NCI-H2081 treated with DMSO at 0.1 percent for 48 hours (cell line): ENCODE measurements at regions not wholly inside any gene's neighbourhood (a gene's known extent, or its start where the extent isn't known, plus 50 kb on each side); places are given as distances from the start of the nearest gene placed in this dataset.
"Not testable (repeated sequence)": the region's sequence is repeated elsewhere in the genome, so short reads cannot be mapped to it uniquely, and the experiment has no call there.

Experiments used
- DNase-seq: peaks from one replicate; lab custom pipeline; 2025; lab: John Stamatoyannopoulos, UW

DNA sequence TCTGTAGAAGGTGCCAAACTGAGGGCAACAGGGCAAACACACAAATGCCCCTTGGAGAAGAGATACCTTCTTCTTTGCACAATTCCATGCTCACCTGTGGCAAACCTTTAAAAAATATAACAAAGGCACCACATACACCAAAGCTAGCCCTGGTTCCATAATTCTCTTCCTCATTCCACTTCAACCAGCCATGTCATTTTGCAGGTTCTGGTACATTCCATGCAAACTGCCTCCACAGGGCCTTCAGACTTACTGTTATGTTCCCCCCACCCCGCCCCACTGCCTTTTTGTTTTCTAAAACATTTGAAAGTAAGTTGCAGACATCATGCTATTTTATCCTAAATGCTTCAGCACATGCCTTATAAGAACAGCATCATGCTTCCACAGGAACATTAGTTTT is 269.0 kb downstream of the NSUN3 start:
- DNase-seq = no peak

DNA sequence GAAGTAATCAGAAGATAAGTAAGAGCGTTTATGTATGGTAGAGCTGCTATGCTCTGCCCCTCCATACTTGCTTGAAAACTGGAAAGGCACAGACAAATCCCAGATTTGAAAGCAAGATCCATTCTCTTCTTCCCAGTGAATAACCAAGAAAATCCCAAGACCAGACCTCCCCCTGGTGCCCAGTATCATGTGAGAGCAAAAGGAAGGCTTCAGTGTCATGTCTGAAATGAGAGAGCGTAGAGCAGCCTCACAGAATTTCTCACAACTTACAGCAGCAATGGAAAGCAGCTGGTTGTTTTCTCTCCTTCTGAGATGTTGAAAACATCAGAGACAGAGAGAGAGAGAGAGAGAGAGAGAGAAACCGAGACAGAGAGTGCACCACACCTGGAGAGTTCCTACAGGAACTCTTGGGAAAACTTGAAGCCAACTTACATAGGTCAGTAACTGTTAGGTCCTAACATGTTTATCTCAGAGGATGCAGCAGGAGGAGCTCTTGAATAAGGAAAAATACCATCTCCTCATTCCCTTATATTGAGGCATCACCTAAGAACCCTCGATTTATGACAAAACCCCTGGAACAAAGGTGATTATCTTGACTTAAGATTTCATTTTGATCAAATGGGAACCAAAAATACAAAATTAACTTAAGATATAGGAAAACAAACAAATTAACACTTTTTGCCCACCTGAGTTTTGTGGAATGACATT is 273.3 kb downstream of the NSUN3 start:
- DNase-seq = no peak

DNA sequence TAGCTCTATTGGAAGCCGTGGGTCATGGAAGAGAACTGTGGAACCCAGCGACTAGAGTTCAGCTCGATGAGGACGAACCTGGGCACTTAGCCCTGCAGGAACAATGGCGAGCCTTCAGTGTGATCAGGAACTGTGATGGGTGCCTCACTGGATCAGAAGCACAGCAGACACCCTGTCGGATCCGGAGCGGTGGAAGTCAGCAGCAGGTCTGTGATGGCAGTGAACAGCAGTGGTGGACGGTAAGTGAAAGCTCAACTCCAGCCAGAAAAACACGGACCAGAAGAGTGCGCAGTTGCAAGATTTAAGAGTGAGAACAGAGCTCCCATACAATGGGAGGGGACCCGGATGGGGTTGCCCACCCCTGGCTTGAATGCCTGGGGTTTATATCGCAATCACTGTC is 282.2 kb downstream of the NSUN3 start:
- DNase-seq = no peak

DNA sequence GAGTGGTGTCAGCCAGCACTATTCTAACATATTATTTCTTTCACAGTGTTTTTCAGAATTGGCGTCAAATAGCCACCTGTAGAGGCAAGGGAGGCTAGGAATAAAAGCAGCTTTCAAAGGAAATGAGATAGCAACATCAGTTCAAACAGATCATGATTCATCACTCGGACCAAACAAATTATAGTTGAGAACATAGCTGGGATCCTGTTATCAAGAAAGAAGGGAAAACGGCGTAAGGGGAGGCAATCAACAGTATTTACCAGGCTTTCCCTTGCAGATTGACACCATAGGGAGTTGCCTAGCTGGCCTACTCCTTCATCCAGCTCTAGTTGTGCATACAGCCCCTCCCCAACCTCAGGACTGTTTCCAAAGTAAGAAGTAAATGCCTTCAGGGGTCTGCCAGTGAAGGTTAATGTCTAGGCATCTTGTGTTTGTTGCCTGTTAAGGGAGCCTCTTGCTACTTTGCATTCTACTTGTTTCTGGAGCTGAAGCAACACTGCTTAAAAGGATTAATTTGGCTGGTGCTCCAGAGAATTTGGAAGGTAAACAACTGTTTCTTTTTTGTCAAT is 286.5 kb downstream of the NSUN3 start:
- no peak for DNase-seq

DNA sequence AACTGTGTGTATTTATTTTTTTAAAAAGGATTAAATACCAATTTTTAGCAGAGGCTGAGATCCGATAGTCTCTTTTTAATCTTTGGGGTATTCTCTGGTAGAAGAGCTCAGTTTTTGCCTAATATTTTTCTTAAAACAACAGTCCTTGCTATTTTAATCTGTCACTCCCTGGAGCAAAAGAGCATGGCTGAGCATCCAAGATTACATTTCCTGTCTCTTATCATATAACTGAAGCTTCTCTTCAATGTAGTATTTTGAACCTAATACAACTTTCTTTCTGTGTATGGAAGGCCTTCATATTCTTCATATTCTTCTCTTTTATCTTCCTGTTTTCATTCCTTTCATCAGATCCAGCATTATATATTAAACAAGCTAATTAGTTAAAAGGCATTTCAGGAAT is 293.7 kb downstream of the NSUN3 start:
- no peak for DNase-seq

DNA sequence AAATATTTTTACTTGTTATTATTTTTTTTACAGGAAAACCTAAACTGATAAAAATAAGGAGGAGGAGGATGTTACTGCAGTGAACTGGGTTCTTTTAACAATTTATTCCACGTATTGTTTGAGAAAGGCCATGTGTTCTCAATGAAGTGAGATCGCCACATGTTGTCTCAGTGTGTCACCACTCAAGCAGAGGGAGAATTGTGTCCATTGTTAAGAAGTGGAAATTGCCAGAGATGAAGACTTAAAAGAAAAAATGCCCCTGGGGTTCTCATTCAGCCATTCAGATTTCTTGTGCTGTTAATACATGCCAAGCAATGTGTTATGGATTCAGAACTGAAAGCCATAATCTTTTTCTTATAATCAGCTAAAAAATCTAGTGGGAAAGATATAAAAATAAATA is 297.1 kb downstream of the NSUN3 start:
- no peak for DNase-seq

DNA sequence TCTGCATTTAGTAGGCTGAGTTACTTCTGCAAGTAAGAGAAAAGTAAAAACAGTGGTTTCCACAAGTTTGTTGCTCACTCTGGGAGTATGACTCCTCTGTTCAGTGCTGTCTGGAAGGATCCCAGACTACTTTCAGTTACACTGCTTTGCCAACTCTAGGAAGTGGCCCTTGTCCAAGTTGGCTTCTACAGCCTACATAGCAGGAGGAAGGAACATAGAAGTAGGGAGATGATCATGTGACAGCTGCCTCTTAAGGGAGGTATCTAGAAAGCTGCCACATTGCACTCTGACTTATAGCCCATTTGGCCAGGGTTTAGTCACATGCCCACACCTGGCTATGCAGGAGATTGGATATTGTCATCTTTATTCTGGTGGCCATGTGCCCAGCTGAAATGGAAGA is 298.1 kb downstream of the NSUN3 start:
- DNase-seq = no peak

DNA sequence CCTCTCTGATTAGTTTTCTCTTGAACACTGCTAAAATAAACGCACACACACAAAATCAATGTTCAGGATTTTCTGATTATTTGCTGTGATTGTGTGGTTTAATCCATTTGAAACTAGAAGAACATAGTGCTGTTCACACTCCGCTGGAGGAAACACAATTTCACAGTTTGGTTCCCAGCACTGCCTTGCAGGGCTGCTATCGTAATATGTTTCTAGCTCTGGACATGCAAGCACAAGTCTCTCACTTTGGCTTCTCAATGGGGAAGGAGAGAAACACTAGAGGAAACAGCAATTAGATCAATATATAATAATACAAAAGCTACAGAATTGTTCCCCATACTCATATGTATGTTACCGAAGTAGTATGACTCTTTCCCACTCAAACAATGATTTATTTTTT is 299.5 kb downstream of the NSUN3 start:
- DNase-seq = no peak

DNA sequence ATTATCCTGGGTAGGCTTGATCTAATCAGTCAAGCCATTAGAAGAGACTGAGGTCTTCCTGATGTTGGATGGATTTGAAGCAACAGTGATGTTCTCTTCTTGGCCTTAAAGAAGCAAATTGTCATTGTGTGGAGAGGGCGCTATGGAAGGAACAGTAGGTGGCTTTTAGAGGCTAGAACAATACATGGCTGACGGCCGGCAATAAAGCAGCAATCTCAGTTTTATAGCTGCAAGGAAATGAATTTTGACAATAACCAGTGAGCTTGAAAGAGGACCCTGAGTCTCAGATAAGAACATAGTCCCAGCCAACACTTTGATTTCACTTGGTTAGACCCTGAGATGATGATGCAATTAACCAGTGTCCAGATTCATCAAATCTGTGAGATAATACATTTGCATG is 302.1 kb downstream of the NSUN3 start:
- no peak for DNase-seq

DNA sequence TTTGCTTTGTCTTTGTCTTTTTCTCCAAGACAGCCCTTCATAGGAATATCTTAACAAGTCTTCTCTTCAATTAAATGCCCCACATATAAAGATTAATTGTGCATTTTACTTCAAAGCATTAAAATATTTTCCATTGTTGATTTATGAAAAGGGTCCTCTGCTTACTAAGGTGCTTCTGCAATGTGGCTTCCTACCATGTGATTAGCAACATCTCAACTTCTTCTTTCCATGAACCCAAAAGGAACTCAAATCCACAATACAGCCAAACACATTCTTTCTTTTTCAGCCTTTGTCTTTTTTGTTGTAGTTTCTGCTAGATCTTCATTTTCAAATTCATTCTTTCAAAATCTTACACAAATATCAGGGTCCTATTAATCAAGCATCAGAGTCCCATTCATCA is 309.2 kb downstream of the NSUN3 start:
- no peak for DNase-seq

DNA sequence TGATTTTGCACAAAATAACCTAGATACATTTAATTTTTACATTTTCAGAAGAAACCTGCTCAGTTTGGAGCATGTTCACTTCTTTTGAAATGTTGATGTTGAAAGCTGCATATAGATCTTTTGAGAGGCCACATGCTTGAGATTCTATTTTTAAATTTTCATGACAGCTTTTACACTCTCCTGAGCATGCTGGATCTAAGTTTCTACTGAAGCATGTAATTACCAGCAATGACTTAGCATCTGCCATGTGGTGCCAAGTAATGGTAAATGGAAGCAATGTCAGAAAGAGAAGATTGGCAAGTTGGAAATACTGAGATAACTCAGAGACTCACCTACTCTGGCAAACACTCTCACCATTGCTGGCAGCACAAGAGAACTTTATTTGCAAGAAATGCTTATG is 310.6 kb downstream of the NSUN3 start:
- no peak for DNase-seq

DNA sequence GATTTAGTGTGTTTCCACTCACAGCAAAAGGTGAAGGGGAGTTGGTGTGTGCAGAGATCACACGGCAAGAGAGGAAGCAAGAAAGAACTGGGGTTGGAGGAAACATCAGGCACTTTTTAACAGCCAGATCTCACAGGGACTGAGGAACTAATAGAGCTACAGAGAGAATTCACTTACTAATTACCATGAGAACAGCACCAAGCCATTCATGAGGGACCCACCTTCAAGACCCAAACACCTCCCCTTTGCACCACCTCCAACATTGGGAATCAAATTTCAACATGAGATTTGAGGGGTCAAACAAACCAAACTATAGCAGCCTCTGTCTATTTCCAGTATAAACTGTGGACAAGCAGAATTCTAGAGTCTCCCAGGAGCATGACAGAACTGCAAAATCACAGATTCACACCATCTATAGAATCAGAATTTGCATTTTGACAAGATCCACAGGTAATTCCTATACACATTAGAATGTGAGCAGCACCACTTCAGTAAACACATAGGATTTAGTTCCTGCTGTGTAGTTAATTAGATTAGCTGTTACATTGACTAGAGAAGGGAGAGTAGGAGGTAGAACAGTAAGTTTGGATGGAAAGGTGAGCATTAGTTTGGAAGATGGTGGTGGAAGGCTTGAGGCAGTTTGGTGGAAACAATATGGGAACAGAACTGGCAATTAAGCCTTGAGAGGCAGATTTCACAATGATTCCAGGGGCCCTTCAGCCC is 311.7 kb downstream of the NSUN3 start:
- DNase-seq = no peak

DNA sequence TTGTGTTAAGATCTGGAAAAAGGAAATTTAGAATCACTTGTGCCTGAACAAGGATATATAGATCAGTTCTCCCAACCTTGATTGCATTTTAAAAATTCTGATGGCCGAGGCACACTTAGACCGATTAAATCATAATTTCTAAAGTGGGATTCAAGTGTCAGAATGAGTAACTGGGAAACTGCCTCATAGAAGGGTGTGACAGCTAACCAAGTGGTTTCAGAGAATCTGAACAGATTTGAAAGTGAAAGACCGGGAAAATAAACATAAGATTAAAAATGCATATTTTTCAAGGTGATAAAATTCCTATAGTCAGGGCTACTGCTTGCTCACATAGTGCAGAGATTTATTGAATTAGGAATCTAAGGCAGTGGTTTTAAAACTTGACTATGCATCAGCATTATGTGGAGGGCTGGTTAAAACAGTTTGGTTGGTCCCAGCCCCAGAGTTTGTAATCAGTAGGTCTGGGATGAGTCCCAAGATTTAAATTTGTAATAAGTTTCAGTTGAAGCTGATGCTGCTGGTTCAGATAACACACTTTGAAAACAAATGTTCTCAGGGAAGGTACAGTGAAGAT is 314.3 kb downstream of the NSUN3 start:
- not testable (repeated sequence) for DNase-seq

DNA sequence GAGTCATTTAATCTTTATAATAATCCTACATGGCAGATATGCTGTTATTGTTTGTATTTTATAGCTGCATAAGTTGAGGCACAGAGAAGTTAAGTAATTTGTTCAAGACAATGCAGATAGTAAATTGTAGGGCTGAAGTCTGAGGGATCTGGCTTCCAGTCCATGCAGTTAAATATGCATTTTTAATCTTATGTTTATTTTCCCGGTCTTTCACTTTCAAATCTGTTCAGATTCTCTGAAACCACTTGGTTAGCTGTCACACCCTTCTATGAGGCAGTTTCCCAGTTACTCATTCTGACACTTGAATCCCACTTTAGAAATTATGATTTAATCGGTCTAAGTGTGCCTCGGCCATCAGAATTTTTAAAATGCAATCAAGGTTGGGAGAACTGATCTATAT is 315.0 kb downstream of the NSUN3 start:
- DNase-seq = not testable (repeated sequence)

DNA sequence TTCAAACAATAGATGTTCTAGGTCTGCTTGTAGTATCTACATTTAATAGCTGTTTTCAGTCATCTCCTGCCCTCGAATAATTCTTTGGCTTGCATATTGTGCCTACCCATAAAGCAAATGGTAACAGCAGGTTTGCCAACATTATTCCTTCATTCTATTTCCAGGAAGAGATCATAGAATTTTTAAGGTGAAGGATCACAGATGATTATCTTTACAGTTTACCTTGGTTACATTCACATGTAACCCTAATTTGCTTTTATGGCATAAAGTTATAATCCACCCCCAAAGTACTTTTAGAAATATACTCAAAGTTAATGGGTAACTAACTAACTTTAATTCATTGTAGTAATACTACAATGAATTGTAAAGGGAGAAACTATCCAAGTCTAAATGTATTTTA is 315.5 kb downstream of the NSUN3 start:
- DNase-seq = no peak

DNA sequence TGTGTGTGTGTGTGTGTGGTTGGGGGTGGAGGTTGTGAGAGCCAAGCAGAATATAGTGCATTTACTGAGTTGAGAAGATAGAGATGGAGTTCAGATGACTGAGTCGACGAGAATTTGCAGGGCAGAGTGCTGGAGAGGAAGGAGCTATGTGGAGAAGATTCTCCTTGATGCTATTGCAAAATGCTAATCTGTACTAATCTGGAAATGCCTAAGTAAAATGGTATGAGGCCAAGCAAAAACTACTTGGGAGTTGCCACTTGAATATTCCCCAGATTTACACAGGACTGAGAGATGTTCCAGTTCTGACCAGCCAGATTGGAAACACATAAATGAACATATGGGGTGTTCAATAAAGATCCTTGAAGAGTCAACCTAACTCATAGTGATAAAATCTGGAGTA is 316.4 kb downstream of the NSUN3 start:
- DNase-seq = no peak

DNA sequence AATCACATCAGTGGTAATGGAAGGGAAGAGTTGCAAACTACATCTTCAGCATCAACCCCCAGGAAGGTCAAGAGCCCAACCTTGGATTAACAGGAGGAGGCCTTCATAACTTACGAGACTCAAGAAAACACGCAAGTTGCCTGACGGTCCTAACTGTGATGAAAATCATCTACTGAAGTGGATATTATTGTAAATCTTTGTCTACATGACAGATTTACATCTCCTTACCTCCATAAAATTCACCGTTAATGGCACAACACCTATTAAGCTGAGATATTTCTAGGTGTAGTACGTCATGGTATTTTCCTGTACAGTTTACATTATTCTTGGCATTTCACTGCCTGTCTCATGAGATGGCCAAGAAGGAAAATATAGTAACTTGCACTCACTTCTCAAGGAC is 332.0 kb downstream of the NSUN3 start:
- no peak for DNase-seq

DNA sequence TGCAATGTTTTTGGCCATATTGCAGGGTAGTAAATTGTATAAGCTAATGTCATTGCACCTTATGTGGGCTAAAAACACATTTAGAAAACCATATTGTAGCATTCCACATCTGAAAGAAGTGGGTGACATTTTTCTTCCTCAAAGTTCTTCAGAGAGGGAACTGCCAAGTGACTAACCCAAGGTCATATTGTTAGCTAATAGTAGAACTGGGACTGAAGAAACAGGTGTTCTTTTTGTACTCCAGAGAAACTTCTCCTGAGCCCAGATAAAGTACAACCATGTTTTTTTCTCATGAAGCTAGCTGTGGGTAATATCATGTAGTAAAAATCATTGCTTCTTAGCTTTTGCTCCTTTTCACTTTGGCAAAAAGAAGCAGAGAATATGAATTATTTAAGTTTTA is 333.0 kb downstream of the NSUN3 start:
- DNase-seq = no peak

DNA sequence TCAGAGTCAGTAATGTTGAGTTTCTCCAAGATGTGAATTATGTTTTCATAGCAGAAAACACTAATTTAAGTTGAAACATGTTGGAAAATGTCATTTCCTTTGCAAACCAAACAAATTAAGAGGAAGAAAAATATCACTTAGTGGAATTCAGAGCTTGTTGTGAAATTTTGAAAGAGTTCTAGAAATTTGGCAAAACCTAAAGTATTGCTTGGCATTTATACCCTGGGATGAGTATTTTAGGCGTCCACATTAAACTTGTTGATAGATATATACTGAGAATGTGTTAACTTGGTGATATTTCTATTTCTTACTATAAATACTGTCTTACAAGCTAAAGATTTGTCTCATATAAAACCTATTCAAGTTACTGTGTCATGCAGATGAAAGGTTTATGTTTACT is 335.2 kb downstream of the NSUN3 start:
- DNase-seq = no peak

DNA sequence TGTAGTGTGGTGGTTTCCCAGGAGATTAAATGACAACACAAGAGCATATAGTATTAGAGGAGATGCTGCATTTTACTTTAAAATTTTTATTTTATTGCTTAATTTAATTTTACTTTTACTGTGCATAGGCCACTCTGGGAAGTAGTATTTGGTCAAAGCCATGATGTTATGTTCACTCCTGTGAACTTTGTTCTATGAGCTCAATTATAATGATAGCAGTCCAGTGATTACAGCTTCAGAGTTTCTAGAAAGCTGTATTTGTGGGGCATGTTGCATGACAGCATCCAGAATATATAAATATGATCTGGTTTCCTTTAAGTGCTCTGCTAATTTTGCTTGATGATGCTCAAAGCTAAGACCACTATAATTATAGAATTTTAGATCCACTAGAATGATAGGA is 338.6 kb downstream of the NSUN3 start:
- DNase-seq = no peak

DNA sequence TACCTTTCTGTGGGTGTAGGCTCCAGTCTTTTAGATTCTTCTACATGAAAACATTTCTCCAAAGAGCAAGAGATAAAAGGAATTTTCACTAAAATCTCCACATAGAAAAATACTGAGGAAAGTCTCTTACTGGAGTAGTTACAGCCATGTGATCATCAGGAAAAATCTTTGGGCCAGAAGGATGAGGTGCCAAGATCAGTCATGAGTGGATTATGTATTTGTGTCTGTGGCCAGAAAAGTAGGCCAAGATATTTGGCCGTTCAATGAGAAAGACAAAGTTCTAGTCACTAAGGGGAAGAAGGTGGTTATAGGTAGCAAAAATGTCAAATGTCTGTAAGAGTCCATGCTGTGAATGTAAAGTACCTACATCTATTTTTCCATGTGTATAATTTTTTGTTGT is 339.3 kb downstream of the NSUN3 start:
- DNase-seq = no peak

DNA sequence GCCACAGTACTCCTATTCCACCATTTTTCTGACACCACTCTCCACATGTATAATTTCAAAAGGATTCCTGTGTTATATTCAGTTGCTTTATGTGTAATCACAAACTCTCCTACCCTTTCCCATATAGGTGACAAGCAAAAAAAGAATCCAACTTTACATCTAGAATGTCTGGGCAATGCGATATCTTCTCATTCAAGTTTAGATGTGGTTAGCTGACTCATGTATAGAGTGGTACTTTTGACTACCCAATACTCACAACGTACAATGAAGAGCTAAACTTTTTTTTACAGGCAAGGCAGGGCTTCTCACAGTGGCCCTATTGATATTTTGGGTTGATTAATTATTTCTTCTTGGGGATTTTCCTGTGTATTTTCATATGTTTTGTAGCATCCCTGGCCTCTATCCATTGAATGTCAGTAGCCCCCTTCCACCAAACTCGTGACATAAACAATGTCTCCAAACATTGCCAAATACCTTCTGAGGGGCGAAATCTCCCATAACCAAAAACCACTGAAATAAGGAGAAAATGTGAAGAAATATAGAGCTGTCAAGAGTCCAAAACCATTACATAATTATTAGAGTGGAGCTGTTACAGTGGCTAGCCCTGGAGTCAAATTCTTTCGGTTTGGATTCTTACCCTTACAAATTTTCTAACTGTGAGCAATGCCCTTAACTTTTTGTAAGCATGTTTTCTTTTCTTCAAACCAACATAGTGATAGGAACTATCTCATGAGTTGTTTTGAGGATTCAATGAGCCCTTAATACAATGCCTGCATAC is 342.6 kb downstream of the NSUN3 start:
- DNase-seq = no peak

DNA sequence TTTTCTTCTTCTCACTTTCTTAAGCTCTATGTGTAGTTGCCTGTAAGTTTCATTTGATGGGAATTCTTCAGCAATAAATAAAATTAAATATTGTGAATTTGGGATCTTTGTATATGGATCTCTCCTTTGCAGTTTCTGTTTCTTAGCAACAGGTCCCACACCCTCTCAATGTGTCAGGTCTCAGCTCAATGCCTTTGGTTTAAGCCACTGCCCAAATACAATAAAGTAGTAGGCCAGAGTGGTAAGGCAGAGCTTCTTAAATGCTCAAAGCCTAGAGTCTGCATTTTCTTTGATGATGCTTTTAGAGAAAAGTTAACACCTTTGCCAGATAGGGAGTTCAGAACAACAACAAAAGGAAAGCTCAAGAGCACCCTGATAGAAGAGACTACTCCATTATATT is 343.7 kb downstream of the NSUN3 start:
- no peak for DNase-seq
